DMS153 (cell line): ENCODE measurements at regions not wholly inside any gene's neighbourhood (a gene's known extent, or its start where the extent isn't known, plus 50 kb on each side); places are given as distances from the start of the nearest gene placed in this dataset.
"Not testable (repeated sequence)": the region's sequence is repeated elsewhere in the genome, so short reads cannot be mapped to it uniquely, and the experiment has no call there.

ENCODE experiments used
- DNase-seq: peaks from one replicate; lab custom pipeline; 2025; lab: John Stamatoyannopoulos, UW

DNA sequence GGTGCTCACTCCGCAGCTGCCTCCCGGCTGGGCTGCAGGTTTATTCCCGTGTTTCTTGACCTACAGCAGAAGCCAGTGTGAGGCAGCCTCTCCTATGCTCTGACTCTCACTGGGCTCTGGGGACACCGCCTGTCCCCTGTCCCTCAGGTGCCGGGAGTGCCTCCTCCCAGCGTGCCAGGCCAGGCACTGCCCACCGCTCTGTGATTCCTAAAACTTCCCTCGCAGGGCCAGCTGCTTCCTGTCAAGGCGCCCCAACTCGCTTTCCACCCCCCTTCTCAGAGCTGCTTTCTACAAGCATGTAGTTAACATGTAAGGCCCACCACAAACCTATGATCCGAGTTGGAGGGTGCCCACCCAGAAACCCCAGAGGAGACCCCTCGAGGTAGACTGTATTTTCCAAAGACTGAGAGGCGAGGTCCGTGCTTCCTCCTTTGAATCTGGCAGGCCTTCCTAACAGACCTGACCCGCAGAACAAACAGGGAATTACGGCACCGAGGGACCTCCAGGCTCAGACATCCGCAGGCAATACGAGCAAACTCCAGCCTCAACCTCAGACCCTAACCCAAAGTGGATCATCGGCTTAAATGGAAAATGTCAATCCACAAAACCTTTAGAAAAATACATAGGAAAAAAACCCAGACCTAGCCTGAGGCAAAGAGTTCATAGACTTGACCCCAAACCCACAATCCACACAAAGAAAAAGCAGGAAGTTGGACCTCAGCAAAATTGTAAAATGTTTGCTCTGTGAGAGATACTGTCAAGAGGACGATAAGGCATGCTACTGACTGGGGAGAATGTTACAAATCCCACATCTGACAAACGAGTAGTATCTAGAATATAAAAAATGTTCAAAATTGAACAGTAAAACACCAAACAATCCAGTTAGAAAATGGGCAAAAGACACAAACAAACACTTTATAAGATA is 121.3 kb upstream of the IQSEC1 start:
- DNase-seq: no peak

DNA sequence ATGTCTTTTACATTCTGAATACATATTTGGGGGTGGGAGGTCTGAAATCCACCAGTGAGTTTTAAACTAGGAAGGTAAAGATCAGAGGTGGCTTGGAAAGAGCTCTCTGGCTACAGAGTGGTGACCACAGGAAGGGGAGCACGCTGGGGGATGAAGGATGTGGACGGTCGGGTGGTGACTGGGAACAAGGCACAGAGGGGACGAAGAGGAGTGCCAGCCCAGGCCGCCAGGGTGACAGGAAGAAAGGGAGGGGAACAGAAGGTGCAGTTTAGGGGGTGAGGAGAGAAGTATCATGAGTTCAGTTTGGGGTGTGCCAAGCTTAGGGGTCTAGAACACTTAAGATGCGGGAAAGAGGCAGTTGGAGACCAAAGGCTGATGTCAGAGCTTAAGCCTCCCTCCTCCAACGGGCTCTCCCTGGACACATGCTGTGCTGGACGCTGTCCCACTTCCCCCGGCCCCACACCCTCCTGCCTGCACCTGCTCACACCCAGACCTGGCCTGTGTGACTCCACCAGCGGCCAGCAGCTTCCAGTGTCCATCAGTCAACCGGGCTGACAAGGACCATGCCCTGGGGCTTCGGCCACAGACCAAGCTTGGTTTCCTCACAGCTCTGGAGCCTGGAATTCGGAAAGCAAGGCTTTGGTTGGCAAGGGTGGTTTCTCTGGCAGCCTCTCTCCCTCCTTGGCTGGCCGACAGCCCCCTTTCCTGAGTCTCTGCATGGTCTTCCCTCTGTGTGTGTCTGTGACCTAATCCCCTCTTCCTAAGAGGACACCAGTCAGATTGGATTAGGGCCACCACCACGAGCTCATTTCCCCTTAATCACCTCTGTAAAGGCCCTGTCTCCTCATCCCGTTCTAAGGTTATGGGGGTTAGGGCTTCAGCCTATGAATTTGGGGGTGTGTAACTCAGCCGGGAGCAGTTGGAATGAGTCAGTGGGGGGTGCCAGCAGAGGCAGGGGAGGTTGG is 120.4 kb upstream of the IQSEC1 start:
- no peak for DNase-seq

DNA sequence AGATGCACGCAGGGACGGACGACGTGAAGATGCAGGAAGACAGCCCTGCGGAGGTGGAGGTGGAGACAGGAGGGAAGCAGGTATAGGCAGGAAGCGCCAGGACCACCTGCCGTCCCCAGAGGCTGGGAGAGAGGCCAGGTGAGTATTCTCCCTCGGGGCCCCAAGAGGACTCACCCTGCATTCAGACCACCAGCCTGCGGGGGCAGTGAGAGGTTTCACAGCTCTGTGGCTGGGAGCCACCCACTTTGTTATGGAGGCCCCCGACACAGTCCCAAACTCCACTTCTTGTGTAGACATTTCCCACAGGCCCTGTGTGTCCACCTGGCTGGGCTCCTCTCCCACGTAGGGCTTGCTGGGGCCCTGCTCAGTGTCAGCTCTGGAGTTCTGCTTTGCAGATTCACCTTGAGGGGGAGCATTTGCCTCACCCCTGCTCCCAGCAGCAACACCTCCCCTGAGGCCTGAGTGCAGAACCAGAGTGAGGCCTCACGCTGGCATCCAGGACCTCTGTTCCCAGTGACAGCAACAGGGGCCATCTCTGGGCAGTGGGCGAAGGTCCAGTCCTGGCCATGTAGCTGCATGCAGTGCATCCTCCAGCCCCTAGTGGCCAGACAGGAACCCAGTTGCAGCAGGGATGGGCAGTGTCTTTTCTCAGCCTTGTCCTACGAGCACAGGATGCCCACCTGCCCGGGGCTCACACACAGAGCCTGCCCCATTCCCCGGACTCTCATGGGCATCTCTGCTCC is 119.4 kb upstream of the IQSEC1 start:
- DNase-seq: no peak

DNA sequence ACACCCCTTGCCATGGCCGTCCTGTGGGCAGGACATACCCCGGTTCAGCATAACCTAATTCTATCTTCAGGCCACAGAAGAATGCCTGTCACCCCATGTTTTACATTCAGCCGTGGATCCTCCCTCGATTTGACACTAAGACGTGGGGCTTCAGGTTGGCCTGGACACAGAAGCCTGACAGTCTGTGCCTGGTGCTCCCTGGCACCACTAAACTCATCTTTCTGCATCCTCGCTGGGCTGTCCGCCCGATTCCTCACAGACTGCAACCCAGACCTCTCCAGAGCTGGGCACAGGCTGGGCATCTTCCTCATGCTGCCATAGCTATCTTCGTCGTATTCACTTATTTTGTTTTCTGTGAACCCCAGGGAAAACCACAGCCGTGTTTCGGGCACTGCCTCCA is 117.8 kb upstream of the IQSEC1 start:
- DNase-seq: no peak

DNA sequence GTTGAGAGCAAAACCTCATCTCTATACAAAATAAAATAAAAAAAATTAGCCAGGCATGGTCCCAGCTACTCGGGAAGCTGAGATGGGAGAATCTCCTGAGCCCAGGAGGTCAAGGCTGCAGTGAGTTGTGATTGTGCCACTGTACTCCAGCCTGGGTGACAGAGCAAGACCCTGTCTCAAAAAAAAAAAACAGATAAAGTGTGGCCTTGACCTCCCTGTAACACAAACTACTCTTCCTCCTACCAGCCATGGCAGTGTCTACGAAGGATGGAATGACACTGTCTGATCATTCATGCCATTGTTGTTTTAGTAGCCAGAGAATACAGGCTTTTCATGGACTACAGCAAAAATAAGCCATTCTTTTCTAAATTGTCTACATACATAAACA is 117.1 kb upstream of the IQSEC1 start:
- DNase-seq: no peak

DNA sequence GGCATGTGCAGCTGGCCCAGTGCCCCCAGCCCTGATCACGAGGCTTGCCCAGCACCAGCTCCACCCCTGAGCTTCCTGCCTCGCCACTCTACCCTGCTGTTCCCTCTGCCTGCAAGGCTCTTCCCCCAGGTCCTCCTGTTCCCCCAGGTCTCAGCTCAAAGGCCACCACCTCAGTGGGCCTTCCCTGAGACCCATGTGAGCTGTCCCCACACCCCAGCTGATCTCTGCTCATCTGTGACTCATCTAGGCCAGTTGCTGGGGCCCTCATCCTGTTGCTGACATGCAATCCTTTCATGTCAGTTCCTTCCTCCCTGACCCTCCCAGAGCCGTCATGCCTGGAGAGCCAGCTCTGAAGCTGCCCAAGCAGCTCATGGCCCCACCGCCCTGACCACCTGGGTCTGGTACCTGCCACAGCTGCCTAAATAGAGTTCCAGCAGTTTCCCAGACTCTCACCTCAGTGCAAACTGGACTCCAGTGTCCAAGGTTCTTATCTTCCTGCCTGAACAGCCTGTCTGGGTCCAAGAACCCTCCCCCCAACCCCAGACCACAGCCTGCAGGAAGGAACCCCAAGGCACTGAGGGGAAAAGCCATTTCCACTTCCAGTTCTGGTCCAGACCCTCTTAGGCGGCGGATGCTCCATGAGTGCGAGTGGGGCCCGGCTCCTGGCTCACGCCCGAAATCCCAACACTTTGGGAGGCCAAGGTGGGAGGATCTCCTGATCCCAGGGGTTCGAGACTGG is 116.6 kb upstream of the IQSEC1 start:
- DNase-seq: no peak

DNA sequence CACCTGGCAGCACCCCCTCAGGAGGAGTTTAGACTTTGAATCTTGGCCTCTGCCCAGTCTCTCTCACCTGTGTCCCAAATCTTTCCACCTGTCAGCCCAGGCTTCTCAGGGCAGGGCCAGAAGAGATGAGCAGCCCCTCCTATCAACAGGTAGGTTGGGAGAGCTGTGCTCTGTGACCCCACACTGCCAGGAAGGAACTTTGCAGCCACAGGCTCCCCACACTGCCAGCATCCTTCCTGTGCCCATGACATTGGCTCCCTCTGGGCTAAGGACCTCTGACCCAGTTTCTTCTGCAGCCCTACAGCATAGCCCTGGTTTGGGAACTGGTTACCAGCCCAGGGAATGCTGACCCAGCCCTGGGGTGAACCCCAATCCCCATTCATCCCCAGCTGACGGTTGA is 115.7 kb upstream of the IQSEC1 start:
- no peak for DNase-seq

DNA sequence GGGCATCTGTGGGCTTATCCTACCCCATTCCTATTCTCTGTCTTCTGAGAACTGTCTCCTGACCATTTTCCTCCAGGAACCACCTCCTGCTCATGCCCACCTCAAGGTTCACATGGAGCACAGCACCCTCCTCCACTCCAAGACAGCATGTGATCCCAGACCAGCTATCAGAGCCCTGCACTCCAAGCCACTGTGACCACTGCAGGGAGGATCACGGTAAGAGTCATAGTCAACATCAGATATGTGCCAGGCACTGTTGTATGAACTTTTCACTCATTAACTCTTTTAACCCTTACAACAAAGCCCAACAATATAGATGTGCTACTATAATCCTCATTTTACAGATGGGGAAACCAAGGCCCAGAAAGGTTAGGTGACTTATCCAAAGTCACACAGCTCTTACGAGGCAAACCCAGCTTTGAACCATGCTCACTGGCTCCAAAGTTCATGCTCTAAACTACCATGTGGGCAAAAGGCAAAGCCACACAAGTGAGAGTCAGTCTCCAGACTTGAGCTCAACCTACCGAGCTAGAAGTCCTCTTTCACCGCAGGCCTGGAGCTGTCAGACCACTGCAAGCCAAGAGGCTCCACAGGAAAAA is 115.1 kb upstream of the IQSEC1 start:
- DNase-seq: no peak

DNA sequence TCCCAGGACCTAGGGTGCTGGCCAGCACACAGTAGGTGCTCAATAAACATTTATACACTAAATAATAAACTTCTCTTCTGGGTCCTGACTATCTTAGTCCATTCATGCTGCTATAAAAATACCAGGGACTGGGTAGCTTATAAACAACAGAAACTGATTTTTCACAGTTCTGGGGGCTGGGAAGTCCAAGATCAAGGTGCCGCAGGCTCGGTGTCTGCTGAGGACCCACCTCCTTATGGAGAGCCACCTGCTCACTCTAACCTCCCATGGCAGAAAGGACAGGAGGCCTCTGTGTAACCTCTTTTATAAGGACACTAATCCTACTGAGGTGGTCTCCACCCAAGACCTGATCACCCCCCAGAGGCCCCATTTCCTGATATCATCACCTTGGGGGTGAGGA is 114.4 kb upstream of the IQSEC1 start:
- no peak for DNase-seq

DNA sequence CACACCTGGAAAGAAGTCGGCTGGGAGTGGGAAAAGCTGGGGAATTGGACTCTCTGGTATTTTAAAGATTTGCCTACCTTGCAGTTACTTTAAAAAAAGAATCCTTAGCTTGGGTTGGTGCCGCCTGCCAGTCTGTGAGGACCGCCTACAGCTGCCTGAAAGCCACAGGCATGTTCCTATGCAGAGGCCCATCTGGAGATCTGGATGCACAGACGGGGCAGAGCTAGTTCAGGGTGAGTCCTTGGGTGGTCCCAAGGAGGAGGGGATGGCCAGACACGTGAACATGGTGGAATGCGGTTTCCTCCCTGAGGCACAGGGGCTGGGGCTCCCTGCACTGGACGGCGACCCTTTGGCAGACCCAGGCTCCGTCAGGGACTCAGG is 113.2 kb upstream of the IQSEC1 start:
- no peak for DNase-seq

DNA sequence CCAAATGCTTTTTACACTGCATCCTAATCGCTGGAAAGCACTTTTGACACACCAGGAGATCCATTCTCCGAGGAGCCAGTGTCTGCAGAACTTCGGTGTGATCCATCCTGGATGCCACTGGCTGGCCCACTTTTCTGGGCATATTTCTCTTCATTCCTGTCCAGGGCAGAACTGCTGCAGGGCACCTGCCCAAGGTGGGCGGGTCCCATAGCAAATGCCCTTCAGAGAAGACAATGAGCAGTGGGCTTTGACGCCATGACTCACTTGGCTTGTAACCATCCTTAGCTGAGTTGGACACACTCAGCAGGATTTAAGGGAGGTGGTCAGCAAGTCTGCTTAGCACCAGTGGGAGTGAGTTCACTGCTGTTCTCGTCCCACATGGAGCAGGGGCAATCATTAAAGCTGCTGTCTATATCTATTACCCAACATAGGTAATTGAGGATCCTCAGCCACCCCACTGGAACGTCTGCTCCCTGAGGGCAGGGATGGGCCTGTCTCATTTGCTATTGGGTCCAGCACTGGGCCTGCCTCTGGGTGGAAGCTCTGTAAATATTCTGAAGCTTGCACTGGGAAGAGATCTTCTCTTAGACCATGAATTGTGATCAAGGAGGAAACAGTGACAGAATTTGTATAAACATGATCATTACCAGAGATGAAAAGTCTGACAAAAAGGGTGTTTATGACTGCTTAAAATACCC is 112.7 kb upstream of the IQSEC1 start:
- DNase-seq: no peak

DNA sequence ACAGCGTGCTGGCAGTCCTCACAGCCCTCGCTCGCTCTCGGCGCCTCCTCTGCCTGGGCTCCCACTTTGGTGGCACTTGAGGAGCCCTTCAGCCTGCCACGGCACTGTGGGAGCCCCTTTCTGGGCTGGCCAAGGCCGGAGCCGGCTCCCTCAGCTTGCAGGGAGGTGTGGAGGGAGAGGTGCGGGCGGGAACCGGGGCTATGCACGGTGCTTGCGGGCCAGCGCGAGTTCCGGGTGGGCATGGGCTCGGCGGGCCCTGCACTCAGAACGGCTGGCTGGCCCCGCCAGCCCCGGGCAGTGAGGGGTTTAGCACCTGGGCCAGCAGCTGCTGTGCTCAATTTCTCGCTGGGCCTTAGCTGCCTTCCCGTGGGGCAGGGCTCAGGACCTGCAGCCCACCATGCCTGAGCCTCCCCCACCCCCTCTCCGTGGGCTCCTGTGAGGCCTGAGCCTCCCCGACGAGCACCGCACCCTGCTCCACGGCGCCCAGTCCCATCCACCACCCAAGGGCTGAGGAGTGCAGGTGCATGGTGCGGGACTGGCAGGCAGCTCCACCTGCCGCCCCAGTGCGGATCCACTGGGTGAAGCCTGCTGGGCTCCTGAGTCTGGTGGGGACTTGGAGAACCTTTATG is 106.5 kb upstream of the IQSEC1 start:
- DNase-seq: not testable (repeated sequence)

DNA sequence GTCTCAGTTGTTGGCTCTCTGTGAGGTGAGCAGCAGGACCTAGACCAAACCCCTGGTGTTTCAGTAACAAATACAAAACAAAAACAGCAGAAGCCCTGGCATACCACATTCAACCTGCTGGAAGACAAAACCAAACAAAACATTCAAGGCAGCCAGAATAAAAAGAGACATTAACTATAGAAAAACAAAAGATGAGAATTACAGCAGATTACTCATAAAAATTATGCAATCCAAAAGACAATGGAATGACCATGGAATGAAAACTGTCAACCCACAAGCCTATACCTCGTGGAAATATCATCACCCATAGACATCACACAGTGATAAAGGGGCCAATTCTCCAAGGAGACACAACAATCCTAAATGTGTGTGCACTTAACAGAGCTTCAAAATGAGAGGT is 106.0 kb upstream of the IQSEC1 start:
- DNase-seq: no peak

DNA sequence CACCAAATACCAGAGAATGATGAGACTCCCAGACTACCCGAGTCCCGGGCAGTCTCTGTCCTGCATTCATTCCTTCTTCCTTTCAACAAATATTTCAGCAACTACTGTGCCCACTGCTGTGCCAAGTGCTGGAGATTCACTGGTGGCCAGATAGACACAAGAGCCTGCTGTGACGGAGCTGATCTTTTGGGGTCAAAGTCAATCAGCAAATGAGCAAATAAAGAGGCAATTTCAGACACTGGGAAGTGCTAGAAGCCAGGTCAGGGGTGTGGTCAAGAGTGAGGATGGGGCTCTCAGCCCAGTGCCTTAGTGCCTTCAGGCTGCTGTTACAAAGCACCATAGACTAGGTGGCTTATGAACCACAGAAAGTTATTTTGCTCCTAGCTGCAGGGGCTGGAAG is 104.9 kb upstream of the IQSEC1 start:
- no peak for DNase-seq

DNA sequence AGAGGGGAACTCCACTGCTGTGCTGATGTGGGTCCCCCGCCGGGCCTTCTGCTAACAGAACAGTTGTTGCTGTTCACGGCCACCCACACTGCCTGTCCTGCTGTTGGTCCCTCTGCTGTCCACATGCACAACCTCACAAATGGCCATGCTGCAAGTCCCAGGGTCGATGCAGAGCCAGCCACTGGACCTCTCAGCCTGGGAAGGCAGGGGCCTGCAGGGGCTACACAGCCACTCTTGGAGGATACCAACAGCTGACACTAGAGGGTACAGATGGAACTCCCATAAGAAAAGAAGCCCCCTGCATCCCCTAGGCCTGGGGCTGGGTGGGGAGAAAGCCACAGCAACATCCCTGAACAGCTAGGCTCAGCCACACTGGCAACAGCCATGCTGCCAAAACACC is 104.4 kb upstream of the IQSEC1 start:
- DNase-seq: no peak

DNA sequence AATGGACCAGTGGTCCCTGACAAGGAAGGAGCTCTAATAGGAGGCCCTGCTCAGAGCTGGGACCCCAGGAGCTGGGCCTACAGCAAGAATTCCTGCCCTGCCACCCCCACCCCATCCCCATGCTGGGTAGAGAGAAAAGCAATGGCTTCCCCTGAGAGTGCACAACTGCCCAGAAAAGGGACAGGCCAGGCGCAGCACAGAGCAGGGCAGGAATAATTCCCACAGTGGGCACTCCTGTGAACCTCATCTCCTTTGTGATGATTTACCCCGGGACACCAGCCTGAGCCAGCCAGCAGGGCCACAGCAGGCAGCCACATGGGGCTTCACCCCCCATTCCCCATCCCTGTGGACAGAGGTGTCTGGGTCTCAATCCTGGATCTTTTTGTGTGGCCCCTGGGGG is 104.0 kb upstream of the IQSEC1 start:
- DNase-seq: no peak

DNA sequence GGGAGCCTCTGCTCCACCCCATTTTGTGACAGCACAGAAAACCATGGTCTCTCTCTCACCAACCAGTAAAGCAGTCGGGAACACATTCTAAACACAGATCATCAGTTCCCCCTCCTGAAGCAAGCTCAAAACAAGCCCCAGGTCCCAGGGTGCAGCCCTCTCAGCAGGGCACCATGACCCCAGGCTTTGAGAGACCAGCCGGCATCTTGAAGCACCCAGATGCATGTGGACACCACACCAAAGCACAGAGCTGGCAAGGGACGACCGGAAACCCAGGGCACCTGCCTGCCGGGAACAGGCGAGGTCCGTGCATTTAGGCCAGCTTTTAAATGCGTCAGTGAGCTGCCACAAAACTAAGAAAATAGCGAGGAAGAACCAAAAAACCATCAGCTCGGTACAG is 103.2 kb upstream of the IQSEC1 start:
- no peak for DNase-seq

DNA sequence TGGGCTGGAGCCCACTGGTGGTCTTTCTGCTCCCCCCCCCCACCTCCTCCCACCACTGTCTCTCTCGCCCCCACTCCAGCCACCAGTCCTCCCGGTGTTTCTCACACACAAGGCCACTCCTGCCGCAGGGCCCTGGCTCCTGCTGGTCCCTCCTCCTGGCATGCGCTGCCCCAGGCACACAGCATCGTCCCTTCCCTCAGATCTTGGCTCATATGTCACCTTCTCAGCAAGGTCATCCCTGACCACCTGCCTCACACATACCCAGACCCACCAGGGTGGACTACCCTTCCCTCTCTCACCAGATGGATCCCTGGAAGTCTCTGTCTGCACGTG is 101.5 kb upstream of the IQSEC1 start:
- no peak for DNase-seq

DNA sequence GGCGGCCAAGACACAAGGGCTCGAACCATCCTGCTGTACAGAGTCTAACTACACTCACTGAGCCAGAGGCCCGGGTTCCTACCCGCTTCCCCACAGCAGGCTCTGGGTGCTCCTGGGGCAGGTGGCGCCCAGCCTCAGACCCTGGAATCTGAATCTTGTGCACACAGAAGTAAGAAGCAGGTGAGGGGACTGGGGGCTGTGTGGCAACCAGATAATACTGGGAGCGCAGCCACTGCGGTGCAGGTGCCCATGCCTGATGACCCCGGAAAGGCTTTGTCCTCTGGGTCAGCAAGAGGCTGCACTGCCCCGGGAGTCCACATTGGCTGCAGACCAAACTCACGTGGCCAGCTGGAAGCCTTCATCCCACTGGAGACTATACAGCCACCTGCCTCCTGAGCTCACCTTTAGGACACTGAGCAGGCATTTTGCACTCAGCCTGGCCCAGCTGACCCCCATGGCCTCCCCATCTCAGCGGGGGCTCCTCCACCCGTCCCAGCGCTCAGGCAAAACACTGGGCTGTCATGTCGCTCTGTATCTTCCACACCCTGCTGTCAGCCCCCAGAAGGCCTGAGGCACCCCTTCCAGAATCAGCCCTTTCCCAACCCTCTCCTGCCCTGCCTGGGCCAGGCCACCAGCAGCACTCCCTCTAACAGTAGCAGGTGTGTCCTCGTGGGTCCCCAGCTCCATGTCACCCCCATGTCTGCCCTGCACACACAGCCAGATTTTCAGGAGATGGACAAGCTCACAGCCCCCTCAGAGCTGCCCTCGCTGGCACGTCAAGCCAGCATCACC is 101.0 kb upstream of the IQSEC1 start:
- no peak for DNase-seq
